Activated CD8-positive, alpha-beta memory T cell treated with anti-CD3 and anti-CD28 coated beads for 4 hours (primary cell): ENCODE measurements at regions not wholly inside any gene's neighbourhood (a gene's known extent, or its start where the extent isn't known, plus 50 kb on each side); places are given as distances from the start of the nearest gene placed in this dataset.

ENCODE experiments used
- DNase-seq, 2 donors: peaks; one replicate each; pipeline ENCODE4 v3.0.0-alpha.2; 2020; ENCODE audit warnings: low read depth in 2 of 2

GRCh38 chr20:40491009-40491590 lies 197.9 kb downstream of the MAFB start:
- no peak for DNase-seq

- no peak for DNase-seq
These were observed 199.2 kb downstream of the MAFB start for GRCh38 chr20:40489886-40490285.

- no peak for DNase-seq
These were observed 200.6 kb downstream of the MAFB start for GRCh38 chr20:40488401-40488800.

GRCh38 chr20:40486297-40486696 lies 202.7 kb downstream of the MAFB start:
- DNase-seq: no peak

GRCh38 chr20:40481743-40482458 lies 207.1 kb downstream of the MAFB start:
- no peak for DNase-seq

GRCh38 chr20:40481337-40481736 lies 207.7 kb downstream of the MAFB start:
- DNase-seq: no peak

GRCh38 chr20:40477805-40478204 lies 211.2 kb downstream of the MAFB start:
- DNase-seq: no peak

GRCh38 chr20:40476461-40476860 lies 212.6 kb downstream of the MAFB start:
- no peak for DNase-seq

- no peak for DNase-seq
These were observed 216.1 kb downstream of the MAFB start for GRCh38 chr20:40472905-40473304.

GRCh38 chr20:40471261-40471629 lies 217.8 kb downstream of the MAFB start:
- no peak for DNase-seq

GRCh38 chr20:40470445-40471260 lies 218.4 kb downstream of the MAFB start:
- no peak for DNase-seq

GRCh38 chr20:40468759-40469158 lies 220.3 kb downstream of the MAFB start:
- no peak for DNase-seq

GRCh38 chr20:40467703-40468411 lies 221.2 kb downstream of the MAFB start:
- DNase-seq: no peak

- no peak for DNase-seq
These were observed 222.0 kb downstream of the MAFB start for GRCh38 chr20:40467067-40467466.

- DNase-seq: no peak
These were observed 224.3 kb downstream of the MAFB start for GRCh38 chr20:40464731-40465208.

- no peak for DNase-seq
These were observed 225.9 kb downstream of the MAFB start for GRCh38 chr20:40463171-40463570.

GRCh38 chr20:40462566-40462965 lies 226.5 kb downstream of the MAFB start:
- DNase-seq: no peak

- DNase-seq: no peak
These were observed 229.7 kb downstream of the MAFB start for GRCh38 chr20:40459299-40459698.

- DNase-seq: no peak
These were observed 231.6 kb downstream of the MAFB start for GRCh38 chr20:40457404-40457803.

GRCh38 chr20:40452758-40453157 lies 236.3 kb downstream of the MAFB start:
- DNase-seq: no peak

GRCh38 chr20:40451552-40451951 lies 237.5 kb downstream of the MAFB start:
- no peak for DNase-seq

- no peak for DNase-seq
These were observed 238.9 kb downstream of the MAFB start for GRCh38 chr20:40449974-40450616.
